GM23338 (cell line): ENCODE measurements at regions not wholly inside any gene's neighbourhood (a gene's known extent, or its start where the extent isn't known, plus 50 kb on each side); places are given as distances from the start of the nearest gene placed in this dataset.

Experiments used
- ATAC-seq: fragments of 200-7000 bp; cut with Tn5 transposase; 3 replicates; pipeline ENCODE4 v1.9.1; 2020
- DNase-seq: peaks from one replicate; pipeline ENCODE4 v3.0.0-alpha.2; 2015; ENCODE audit warnings: low spot score
- H2AFZ ChIP-seq: fragments of 200-600 bp; sonication (generic); 2 replicates; pipeline ENCODE4 v1.8.0; 2016; ENCODE audit warnings: antibody characterized with exemption, mild to moderate bottlenecking, moderate library complexity
- H3F3A ChIP-seq: fragments of 200-600 bp; sonication (generic); replicated peaks from 2 replicates; pipeline ENCODE4 v1.8.0; 2017; ENCODE audit warnings: antibody characterized with exemption, mixed run types, low read depth
- H3K27ac ChIP-seq: fragments of 200-600 bp; sonication (generic); 2 replicates; pipeline ENCODE4 v1.6.1; 2016; ENCODE audit warnings: low read depth
- H3K27me3 ChIP-seq: fragments of 200-600 bp; sonication (generic); 2 replicates; pipeline ENCODE4 v1.8.0; 2016; ENCODE audit warnings: mild to moderate bottlenecking, mixed run types, moderate library complexity; ENCODE audit not compliant: insufficient read depth
- H3K36me3 ChIP-seq: fragments of 200-600 bp; sonication (generic); 2 replicates; pipeline ENCODE4 v1.8.0; 2016; ENCODE audit warnings: mild to moderate bottlenecking; ENCODE audit not compliant: insufficient read depth
- H3K4me1 ChIP-seq: fragments of 200-600 bp; sonication (generic); 2 replicates; pipeline ENCODE4 v1.8.0; 2016; ENCODE audit warnings: mild to moderate bottlenecking, moderate library complexity; ENCODE audit not compliant: insufficient read depth
- H3K4me2 ChIP-seq: fragments of 200-600 bp; sonication (generic); 2 replicates; pipeline ENCODE4 v1.7.1; 2017; ENCODE audit warnings: mixed run types
- H3K4me3 ChIP-seq: fragments of 200-600 bp; sonication (generic); 2 replicates; pipeline ENCODE4 v1.6.1; 2016; ENCODE audit warnings: mixed run types
- H3K79me2 ChIP-seq: fragments of 200-600 bp; sonication (generic); replicated peaks from 2 replicates; pipeline ENCODE4 v1.8.0; 2017; ENCODE audit warnings: mild to moderate bottlenecking; ENCODE audit not compliant: insufficient read depth
- H3K9me2 ChIP-seq: fragments of 200-600 bp; sonication (generic); 2 replicates; pipeline ENCODE4 v1.8.0; 2017; ENCODE audit not compliant: insufficient read depth
- H4K20me1 ChIP-seq: fragments of 200-600 bp; sonication (generic); replicated peaks from 2 replicates; pipeline ENCODE4 v1.8.0; 2017; ENCODE audit warnings: mild to moderate bottlenecking; ENCODE audit not compliant: insufficient read depth
- H3K27ac Mint-ChIP-seq: 2 replicates; pipeline ENCODE4 v1.8.0; 2020; ENCODE audit warnings: inconsistent platforms, mild to moderate bottlenecking, moderate library complexity, mixed read lengths
- H3K27me3 Mint-ChIP-seq: 3 replicates; pipeline ENCODE4 v1.8.0; 2022; ENCODE audit warnings: low read depth, mild to moderate bottlenecking, moderate library complexity, mixed read lengths, inconsistent platforms; ENCODE audit not compliant: insufficient read depth, poor library complexity
- H3K36me3 Mint-ChIP-seq: 3 replicates; pipeline ENCODE4 v1.8.0; 2021; ENCODE audit warnings: low read depth, mild to moderate bottlenecking, inconsistent platforms, moderate library complexity, mixed read lengths
- H3K4me1 Mint-ChIP-seq: 3 replicates; pipeline ENCODE4 v1.8.0; 2020; ENCODE audit warnings: mild to moderate bottlenecking, inconsistent platforms, mixed read lengths
- H3K4me3 Mint-ChIP-seq: 3 replicates; pipeline ENCODE4 v1.8.0; 2021; ENCODE audit warnings: moderate library complexity, mild to moderate bottlenecking, inconsistent platforms, mixed read lengths
- H3K9me3 Mint-ChIP-seq: 3 replicates; pipeline ENCODE4 v1.8.0; 2020; ENCODE audit warnings: moderate library complexity, mild to moderate bottlenecking, inconsistent platforms, mixed read lengths
- CREB1 ChIP-seq: fragments of 250-450 bp; sonication (Bioruptor Pico); IDR thresholded peaks from 2 replicates; pipeline ENCODE4 v1.5.0; 2020; ENCODE audit warnings: low read depth, mild to moderate bottlenecking, moderate library complexity
- ETS1 ChIP-seq: IDR thresholded peaks from 2 replicates; pipeline ENCODE4 v1.6.1; 2016; ENCODE audit warnings: antibody characterized with exemption
- EZH2 ChIP-seq: fragments of 200-600 bp; sonication (generic); IDR thresholded peaks from one replicate; pipeline ENCODE4 v1.8.0; 2017; ENCODE audit warnings: antibody characterized with exemption, mild to moderate bottlenecking, low read depth; ENCODE audit not compliant: unreplicated experiment
- EZH2phosphoT487 ChIP-seq: fragments of 200-600 bp; sonication (generic); IDR thresholded peaks from one replicate; pipeline ENCODE4 v1.8.1; 2018; ENCODE audit warnings: antibody characterized with exemption; ENCODE audit not compliant: unreplicated experiment
- JUNB ChIP-seq: IDR thresholded peaks from one replicate; pipeline ENCODE4 v1.6.1; 2016; ENCODE audit warnings: antibody characterized with exemption; ENCODE audit not compliant: unreplicated experiment
- POLR2AphosphoS5 ChIP-seq: IDR thresholded peaks from 2 replicates; pipeline ENCODE4 v1.6.1; 2016; ENCODE audit warnings: antibody characterized with exemption, low read depth
- REST ChIP-seq: IDR thresholded peaks from one replicate; pipeline ENCODE4 v1.6.1; 2018; ENCODE audit warnings: antibody characterized with exemption; ENCODE audit not compliant: unreplicated experiment
- STAT1 ChIP-seq: IDR thresholded peaks from one replicate; pipeline ENCODE4 v1.6.1; 2016; ENCODE audit warnings: antibody characterized with exemption; ENCODE audit not compliant: unreplicated experiment
- ZNF462 ChIP-seq: fragments of 250-450 bp; sonication (Bioruptor Pico); IDR thresholded peaks from 2 replicates; pipeline ENCODE4 v1.5.0; 2020; ENCODE audit warnings: mild to moderate bottlenecking, moderate library complexity

- DNase-seq (no peak), ATAC-seq (no peak)
- Mint-ChIP-seq H3K27ac (no peak overlapping the region), H3K9me3 (no peaks in the 10 kb centered on the region), H3K36me3 (no peaks in the 10 kb centered on the region), H3K27me3 (peaks cover 3% of the 10 kb centered on the region), H3K4me3 (no peak overlapping the region), H3K4me1 (peaks cover 27% of the 10 kb centered on the region)
- Histone ChIP-seq H3K9me2 (no peaks in the 10 kb centered on the region; the same call in 1 of the 2 replicates), H3K4me1 (peaks cover 9% of the 10 kb centered on the region; the same call in 1 of the 2 replicates), H3K79me2 (no peaks in the 10 kb centered on the region), H3K4me3 (no peak overlapping the region), H4K20me1 (no peaks in the 10 kb centered on the region), H2AFZ (no peak overlapping the region), H3K36me3 (no peaks in the 10 kb centered on the region), H3F3A (no peaks in the 10 kb centered on the region), H3K4me2 (no peak overlapping the region), H3K27ac (no peak overlapping the region), H3K27me3 (no peaks in the 10 kb centered on the region)
- TF ChIP-seq STAT1 (no peak), EZH2phosphoT487 (no peak), ZNF462 (CRISPR knock-in tag) (no peak), REST (no peak), CREB1 (CRISPR knock-in tag) (no peak), EZH2 (no peak), JUNB (no peak), POLR2AphosphoS5 (no peak), ETS1 (no peak)
These were observed 215.3 kb upstream of the FOXA2 start for GRCh38 chr20:22799687-22800086.
